ENCODE measurements at regions not wholly inside any gene's neighbourhood (a gene's known extent, or its start where the extent isn't known, plus 50 kb on each side); places are given as distances from the start of the nearest gene placed in this dataset.

- Histone ChIP-seq H3K27me3 (ENCODE audit: low read length) (no peaks in the 10 kb centered on the region), H2AFZ (ENCODE audit: low read depth, low read length, severe bottlenecking) (no peak overlapping the region), H3K27ac (ENCODE audit: low read depth, low read length) (no peak overlapping the region), H3K4me3 (ENCODE audit: insufficient read depth, low read length, poor library complexity, severe bottlenecking) (no peak overlapping the region), H3K9me3 (ENCODE audit: insufficient read depth, low read length) (0 out of 2 replicates have a peak, but pooled peaks cover 8% of the 10 kb centered on the region), H4K20me1 (ENCODE audit: low read depth, low read length) (no peaks in the 10 kb centered on the region), H3K4me2 (ENCODE audit: low read depth, low read length, poor library complexity, severe bottlenecking) (no peak overlapping the region), H3F3A (ENCODE audit: insufficient read depth) (no peaks in the 10 kb centered on the region), H3K36me3 (ENCODE audit: low read length) (no peaks in the 10 kb centered on the region), H3K9me2 (replicated peaks; ENCODE audit: insufficient read depth, low read length) (no peaks in the 10 kb centered on the region), H3K9ac (ENCODE audit: low read length) (no peak overlapping the region), H3K79me2 (ENCODE audit: insufficient read depth, low read length) (no peaks in the 10 kb centered on the region)
- no peak for TF ChIP-seq CTCF (IDR thresholded peaks at IDR 0.05; ENCODE audit: insufficient read depth, low read length, poor library complexity, severe bottlenecking)
- no peak for TF ChIP-seq EZH2phosphoT487 (conservative IDR thresholded peaks at IDR 0.05; ENCODE audit: low read length)
Measured at GRCh38 chr7:52413051-52413450, 622.4 kb upstream of the POM121L12 start.

- Histone ChIP-seq H3K4me3 (ENCODE audit: insufficient read depth, low read length, poor library complexity, severe bottlenecking) (no peak overlapping the region), H3K9ac (ENCODE audit: low read length) (no peak overlapping the region), H3F3A (ENCODE audit: insufficient read depth) (no peaks in the 10 kb centered on the region), H3K9me2 (replicated peaks; ENCODE audit: insufficient read depth, low read length) (no peaks in the 10 kb centered on the region), H3K36me3 (ENCODE audit: low read length) (no peaks in the 10 kb centered on the region), H3K79me2 (ENCODE audit: insufficient read depth, low read length) (no peaks in the 10 kb centered on the region), H3K27ac (ENCODE audit: low read depth, low read length) (no peak overlapping the region), H2AFZ (ENCODE audit: low read depth, low read length, severe bottlenecking) (no peak overlapping the region), H4K20me1 (ENCODE audit: low read depth, low read length) (no peaks in the 10 kb centered on the region), H3K9me3 (ENCODE audit: insufficient read depth, low read length) (0 out of 2 replicates have a peak, but pooled peaks cover 8% of the 10 kb centered on the region), H3K27me3 (ENCODE audit: low read length) (no peaks in the 10 kb centered on the region), H3K4me2 (ENCODE audit: low read depth, low read length, poor library complexity, severe bottlenecking) (no peak overlapping the region)
- no peak for TF ChIP-seq EZH2phosphoT487 (conservative IDR thresholded peaks at IDR 0.05; ENCODE audit: low read length)
- no peak for TF ChIP-seq CTCF (IDR thresholded peaks at IDR 0.05; ENCODE audit: insufficient read depth, low read length, poor library complexity, severe bottlenecking)
Measured at GRCh38 chr7:52410032-52410431, 625.4 kb upstream of the POM121L12 start.

GRCh38 chr7:52406808-52407207, 628.6 kb upstream of the POM121L12 start:
- Histone ChIP-seq H4K20me1 (ENCODE audit: low read depth, low read length) (no peaks in the 10 kb centered on the region), H3K4me2 (ENCODE audit: low read depth, low read length, poor library complexity, severe bottlenecking) (no peak overlapping the region), H3K36me3 (ENCODE audit: low read length) (no peaks in the 10 kb centered on the region), H3F3A (ENCODE audit: insufficient read depth) (no peaks in the 10 kb centered on the region), H3K27ac (ENCODE audit: low read depth, low read length) (no peak overlapping the region), H3K9ac (ENCODE audit: low read length) (no peak overlapping the region), H3K79me2 (ENCODE audit: insufficient read depth, low read length) (no peaks in the 10 kb centered on the region), H2AFZ (ENCODE audit: low read depth, low read length, severe bottlenecking) (no peak overlapping the region), H3K4me3 (ENCODE audit: insufficient read depth, low read length, poor library complexity, severe bottlenecking) (no peak overlapping the region), H3K9me2 (replicated peaks; ENCODE audit: insufficient read depth, low read length) (no peaks in the 10 kb centered on the region), H3K9me3 (ENCODE audit: insufficient read depth, low read length) (0 out of 2 replicates have a peak, but pooled peaks cover 8% of the 10 kb centered on the region), H3K27me3 (ENCODE audit: low read length) (no peaks in the 10 kb centered on the region)
- TF ChIP-seq CTCF (IDR thresholded peaks at IDR 0.05; ENCODE audit: insufficient read depth, low read length, poor library complexity, severe bottlenecking) (no peak), EZH2phosphoT487 (conservative IDR thresholded peaks at IDR 0.05; ENCODE audit: low read length) (no peak)
